ENCODE measurements at regions not wholly inside any gene's neighbourhood (a gene's known extent, or its start where the extent isn't known, plus 50 kb on each side); places are given as distances from the start of the nearest gene placed in this dataset.

DNA sequence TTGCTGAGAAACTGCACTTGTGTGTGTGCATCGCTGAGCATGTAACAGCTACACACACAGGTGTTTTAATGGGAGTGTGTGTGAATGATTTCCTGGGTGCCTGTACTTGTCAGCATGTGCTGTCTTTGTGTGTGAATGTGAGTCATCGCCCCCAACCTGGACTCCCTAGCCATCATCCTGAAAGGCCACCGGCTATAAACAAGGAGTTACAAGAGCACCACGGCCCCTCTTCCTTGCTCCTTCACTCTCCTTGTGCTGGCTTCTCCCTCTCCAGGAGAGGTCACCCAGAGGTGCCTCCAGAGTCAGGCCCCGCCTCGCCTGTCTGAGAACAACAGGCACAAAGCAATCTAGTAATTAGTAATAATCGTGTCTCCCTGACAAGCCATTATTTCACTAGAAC lies 419.2 kb downstream of the BUD13 start:
- no peak for TF ChIP-seq GATA1 (IDR thresholded peaks at IDR 0.05; ENCODE audit: low read depth, low read length)
- TF ChIP-seq POLR2A (IDR thresholded peaks at IDR 0.05; ENCODE audit: low read length) = no peak

All from erythroblast (primary cell).